Ectodermal cell (in vitro differentiated cells): ENCODE measurements at regions not wholly inside any gene's neighbourhood (a gene's known extent, or its start where the extent isn't known, plus 50 kb on each side); places are given as distances from the start of the nearest gene placed in this dataset.

Experiments
- H3K27ac ChIP-seq: 2 replicates; pipeline ENCODE4 v1.7.0; 2013; ENCODE audit warnings: mild to moderate bottlenecking, low read depth, low read length; ENCODE audit not compliant: insufficient read depth, poor library complexity, severe bottlenecking
- H3K27me3 ChIP-seq: 2 replicates; pipeline ENCODE4 v1.7.0; 2013; ENCODE audit warnings: mild to moderate bottlenecking, low read length; ENCODE audit not compliant: insufficient read depth, control insufficient read depth, poor library complexity, severe bottlenecking
- H3K36me3 ChIP-seq: one replicate; pipeline ENCODE4 v1.7.0; 2013; ENCODE audit warnings: low read length; ENCODE audit not compliant: control insufficient read depth, insufficient read depth
- H3K4me1 ChIP-seq: one replicate; pipeline ENCODE4 v1.7.0; 2013; ENCODE audit warnings: low read length; ENCODE audit not compliant: control insufficient read depth, insufficient read depth
- H3K4me3 ChIP-seq: 2 replicates; pipeline ENCODE4 v1.7.0; 2013; ENCODE audit warnings: low read depth, low read length, control low read depth; ENCODE audit not compliant: insufficient read depth
- H3K9me3 ChIP-seq: 2 replicates; pipeline ENCODE4 v1.7.0; 2013; ENCODE audit warnings: mild to moderate bottlenecking, low read length, moderate library complexity; ENCODE audit not compliant: control insufficient read depth
- WGBS, 2 experiments: methylation state at CpG; one replicate each; pipeline ENCODE4 v1.1.7; 2013; ENCODE audit warnings: missing lambda C conversion rate in 2 of 2; 5-methylcytosine and 5-hydroxymethylcytosine counted together

DNA sequence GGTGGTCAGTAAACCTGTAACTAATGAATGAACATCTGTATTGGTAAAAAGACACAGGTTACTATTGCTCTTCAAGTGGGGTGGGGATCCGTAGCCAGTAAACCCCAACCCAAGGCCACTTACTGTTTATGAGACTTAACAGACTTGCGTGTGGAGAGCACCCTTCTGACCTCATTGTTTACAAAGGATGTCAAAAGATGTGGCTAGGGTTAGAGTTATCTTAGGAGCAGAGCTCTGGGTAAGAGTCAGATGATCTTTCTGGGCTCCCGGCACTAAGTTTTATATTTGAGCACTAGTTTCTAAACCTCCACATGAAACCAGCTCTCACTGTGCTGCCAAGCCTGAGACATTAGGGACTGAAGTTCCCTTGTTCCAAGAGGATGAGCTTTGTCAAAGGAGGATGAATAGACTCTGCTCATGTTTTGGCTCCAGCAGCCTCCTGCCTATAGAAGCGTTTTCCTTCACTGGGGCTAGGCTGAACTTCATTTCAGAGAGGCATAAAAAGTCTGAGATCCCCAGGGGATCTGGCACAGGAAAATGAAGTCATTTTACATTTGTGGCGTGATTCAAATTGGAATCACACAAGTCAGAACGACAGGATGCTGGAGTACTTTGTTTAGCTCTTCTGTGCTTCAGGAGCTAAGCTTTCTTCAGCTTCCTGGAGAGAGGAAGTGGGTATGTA is 403.1 kb upstream of the TRIB2 start:
- Histone ChIP-seq H3K4me3 (no peak overlapping the region), H3K9me3 (no peaks in the 10 kb centered on the region), H3K36me3 (no peaks in the 10 kb centered on the region), H3K4me1 (peaks cover 11% of the 10 kb centered on the region), H3K27me3 (no peaks in the 10 kb centered on the region), H3K27ac (no peak overlapping the region)
- 73 to 76% methylated on average over 6 of the region's 6 CpGs for WGBS, 2 experiments

DNA sequence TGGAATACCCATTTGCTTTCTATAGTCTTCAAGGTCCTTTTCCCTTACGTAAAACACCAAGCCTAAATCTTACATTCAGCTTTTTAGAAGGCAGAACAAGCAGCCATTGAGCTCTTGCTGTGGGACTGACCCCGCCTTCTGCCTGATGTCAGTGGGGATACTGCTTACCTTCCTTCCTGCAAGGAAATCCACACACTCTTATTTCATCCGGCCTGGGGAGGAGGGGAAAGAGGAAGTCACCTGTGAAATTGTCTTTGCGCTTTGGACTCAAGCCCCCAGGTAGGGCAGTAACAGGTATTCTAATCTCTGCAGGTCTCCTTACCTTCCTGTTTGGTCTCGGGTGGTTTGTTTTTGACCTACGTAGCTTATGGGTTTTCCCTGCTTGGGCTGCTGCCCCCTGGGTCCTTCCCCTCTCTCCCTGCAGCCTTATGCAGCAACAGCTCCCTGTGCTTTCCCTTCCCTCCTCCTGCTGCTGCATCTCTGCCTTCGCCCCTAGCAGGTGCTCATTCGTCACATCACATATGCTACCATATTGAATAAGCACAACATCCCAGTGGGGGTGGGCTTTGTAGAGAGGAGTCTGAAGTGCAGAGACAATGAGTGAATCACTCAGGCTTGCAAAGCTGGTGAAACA is 402.5 kb upstream of the TRIB2 start:
- WGBS, 2 experiments, result 66 to 73% methylated on average over 8 of the region's 8 CpGs
- no peak overlapping the region for H3K27ac ChIP-seq
- H3K36me3 ChIP-seq, result no peaks in the 10 kb centered on the region
- H3K4me3 ChIP-seq, result no peak overlapping the region
- no peaks in the 10 kb centered on the region for H3K9me3 ChIP-seq
- no peaks in the 10 kb centered on the region for H3K27me3 ChIP-seq
- H3K4me1 ChIP-seq, result peaks cover 11% of the 10 kb centered on the region

DNA sequence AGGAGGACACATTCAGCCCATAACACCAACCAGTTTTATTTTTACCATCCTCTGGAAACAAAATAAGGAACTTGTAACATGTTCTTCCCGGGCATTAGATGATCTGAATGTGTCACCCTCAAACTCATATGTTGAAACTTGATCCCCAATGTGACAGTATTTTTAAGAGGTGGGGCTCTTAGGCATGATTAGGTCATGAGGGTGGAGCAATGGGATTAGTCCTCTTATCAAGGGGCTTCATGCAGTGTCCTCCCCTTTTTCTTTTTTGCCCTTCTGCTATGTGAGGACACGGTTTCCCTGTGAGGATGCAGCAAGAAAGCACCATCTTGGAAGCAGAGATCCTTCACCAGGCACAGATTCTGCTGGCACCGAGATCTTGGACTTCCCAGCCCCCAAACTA is 401.5 kb upstream of the TRIB2 start:
- H3K27me3 ChIP-seq, result no peaks in the 10 kb centered on the region
- no peaks in the 10 kb centered on the region for H3K36me3 ChIP-seq
- H3K4me1 ChIP-seq, result peaks cover 11% of the 10 kb centered on the region
- no peak overlapping the region for H3K4me3 ChIP-seq
- H3K27ac ChIP-seq, result no peak overlapping the region
- 91 to 94% methylated on average over 3 of the region's 3 CpGs for WGBS, 2 experiments
- no peaks in the 10 kb centered on the region for H3K9me3 ChIP-seq

DNA sequence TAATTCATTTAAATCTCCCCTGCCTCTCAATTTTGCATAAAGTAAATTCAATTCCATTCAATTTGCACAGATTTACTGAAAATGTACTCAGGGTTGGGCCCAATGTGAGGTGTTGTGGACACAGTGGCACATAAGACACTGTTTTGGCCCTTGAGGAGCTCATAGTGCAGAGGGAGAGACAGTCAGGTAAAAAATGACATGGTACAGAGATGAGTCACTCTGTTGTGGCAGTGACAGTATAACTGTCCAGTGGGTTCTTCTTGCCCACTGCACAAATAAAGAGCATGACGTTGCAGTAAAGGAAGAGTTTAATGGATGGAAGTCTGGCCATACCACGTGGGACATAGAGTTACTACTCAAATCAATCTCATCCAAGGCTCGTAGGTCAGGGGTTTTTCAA is 400.3 kb upstream of the TRIB2 start:
- H3K4me1 ChIP-seq, result peaks cover 11% of the 10 kb centered on the region
- H3K9me3 ChIP-seq, result no peaks in the 10 kb centered on the region
- no peak overlapping the region for H3K27ac ChIP-seq
- no peaks in the 10 kb centered on the region for H3K27me3 ChIP-seq
- H3K36me3 ChIP-seq, result no peaks in the 10 kb centered on the region
- H3K4me3 ChIP-seq, result no peak overlapping the region
- 92 to 100% methylated on average over 3 of the region's 3 CpGs for WGBS, 2 experiments

DNA sequence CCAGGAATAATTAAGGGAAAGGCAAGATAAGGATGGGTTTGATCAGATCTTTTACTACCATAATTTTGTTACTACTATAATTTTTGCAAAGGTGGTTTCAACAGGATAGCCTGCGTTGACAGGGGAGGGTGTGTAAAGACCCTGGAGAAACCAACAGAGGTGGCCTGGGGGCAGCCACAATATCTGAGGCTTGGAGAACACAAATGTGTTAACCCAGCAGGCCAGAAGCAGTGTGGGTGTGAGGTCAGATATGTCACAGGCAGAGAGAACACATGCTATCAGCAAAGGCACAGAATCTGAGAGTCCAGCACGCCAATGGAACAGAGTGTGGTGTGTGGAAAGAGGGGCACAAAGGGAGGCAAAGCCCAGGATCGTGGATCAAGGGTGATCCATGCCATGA is 399.4 kb upstream of the TRIB2 start:
- WGBS, 2 experiments, result 56 to 64% methylated on average over 3 of the region's 3 CpGs
- H3K36me3 ChIP-seq, result no peaks in the 10 kb centered on the region
- H3K27me3 ChIP-seq, result no peaks in the 10 kb centered on the region
- H3K9me3 ChIP-seq, result no peaks in the 10 kb centered on the region
- no peak overlapping the region for H3K27ac ChIP-seq
- no peak overlapping the region for H3K4me3 ChIP-seq
- peaks cover 11% of the 10 kb centered on the region for H3K4me1 ChIP-seq

DNA sequence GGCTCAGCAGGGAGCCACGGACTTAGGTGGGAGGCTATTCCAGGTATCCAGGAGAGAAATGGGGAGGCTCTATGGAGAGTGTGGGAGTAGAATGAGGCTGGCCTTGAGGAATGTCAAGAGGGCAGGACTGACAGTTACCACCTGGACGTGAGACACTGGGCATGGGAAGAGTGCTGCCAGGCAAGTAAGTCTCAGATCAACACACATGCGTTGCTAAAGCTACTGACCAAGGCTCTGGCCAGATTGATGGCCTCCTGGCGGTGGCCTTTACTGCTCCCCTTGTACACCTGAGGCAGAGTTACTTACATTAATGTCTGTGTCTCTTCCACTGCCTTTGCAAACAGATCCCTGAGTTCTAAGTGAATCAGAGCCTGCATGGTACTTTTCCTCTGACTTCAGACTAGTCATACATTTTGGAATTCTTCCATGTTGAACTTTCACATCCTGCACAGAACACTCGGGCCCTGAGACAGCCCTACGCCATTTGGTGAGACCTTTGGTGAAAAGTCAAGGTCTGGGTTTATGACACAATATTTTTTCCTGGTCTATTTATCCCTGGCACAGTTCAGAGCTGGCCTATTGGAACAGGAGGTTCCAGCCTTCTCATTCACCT is 398.8 kb upstream of the TRIB2 start:
- WGBS, 2 experiments, result 89 to 92% methylated on average over 6 of the region's 6 CpGs
- H3K4me3 ChIP-seq, result no peak overlapping the region
- no peak overlapping the region for H3K27ac ChIP-seq
- peaks cover 11% of the 10 kb centered on the region for H3K4me1 ChIP-seq
- no peaks in the 10 kb centered on the region for H3K36me3 ChIP-seq
- H3K27me3 ChIP-seq, result no peaks in the 10 kb centered on the region
- no peaks in the 10 kb centered on the region for H3K9me3 ChIP-seq

DNA sequence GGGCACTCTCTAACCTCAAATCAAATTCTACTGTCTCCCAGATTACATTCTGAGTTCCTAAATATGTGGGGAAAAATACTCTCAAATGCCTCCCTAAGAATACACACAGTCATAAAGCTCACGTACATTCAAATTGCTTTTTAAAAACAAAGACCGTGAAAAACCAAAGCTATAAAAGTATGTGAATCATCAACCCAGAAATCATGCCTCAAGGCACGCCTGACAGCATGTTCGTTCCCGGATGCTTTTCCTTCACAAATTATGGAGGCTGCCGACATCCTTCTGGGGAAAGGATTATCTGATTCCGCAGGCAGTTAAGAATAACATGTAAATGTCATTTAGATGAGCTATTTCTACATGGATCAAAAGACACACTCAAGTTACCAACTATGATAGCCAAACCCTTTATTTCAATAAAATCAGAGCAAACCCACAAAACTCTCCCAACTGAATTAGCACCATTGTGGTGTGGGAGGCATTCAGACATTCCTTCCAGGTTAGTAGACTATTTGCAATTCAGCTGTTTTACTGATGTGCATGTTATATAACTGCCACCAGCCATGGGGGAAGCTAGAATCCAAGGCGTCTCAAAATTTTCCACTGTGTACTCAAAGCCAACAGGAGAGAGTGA is 398.2 kb upstream of the TRIB2 start:
- Histone ChIP-seq H3K36me3 (no peaks in the 10 kb centered on the region), H3K4me3 (no peak overlapping the region), H3K27ac (no peak overlapping the region), H3K9me3 (no peaks in the 10 kb centered on the region), H3K4me1 (peaks cover 10% of the 10 kb centered on the region), H3K27me3 (no peaks in the 10 kb centered on the region)
- WGBS, 2 experiments, result 91 to 92% methylated on average over 7 to 8 of the region's 8 CpGs

DNA sequence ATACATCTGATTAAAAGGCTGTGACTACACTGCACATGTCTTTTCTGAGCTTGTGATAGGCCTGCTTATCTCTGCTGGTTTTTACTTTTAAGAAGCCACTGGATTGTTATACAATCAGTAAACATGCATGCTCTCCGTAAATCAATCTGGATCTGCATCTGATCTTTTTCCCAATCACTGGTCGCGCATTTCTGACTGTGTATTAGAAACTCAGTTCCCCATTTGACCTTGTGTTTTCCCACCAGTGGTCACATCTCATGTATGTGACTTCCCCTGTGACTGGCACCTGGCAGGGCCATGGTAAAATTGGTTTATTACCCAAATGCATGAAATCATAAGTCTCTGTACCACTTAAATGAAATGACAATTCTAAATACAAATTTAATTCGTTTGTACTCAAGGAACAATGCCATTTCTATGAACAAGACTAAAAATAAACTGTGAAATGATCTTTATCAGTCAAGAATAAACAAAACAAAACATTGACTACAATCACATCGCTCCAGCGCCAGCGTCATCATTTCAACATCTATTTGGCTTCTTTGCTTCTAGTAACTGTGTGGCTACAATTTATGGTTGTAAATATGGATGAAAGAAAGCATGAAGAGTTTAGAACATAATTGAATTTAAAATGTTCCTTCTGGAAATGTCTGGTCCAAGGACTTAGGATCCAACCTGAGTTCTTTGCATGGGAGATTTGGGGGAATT is 396.6 kb upstream of the TRIB2 start:
- H3K27me3 ChIP-seq, result no peaks in the 10 kb centered on the region
- WGBS, 2 experiments, result 95 to 97% methylated on average over 7 of the region's 7 CpGs
- no peaks in the 10 kb centered on the region for H3K4me1 ChIP-seq
- no peak overlapping the region for H3K4me3 ChIP-seq
- no peaks in the 10 kb centered on the region for H3K9me3 ChIP-seq
- H3K27ac ChIP-seq, result no peak overlapping the region
- H3K36me3 ChIP-seq, result no peaks in the 10 kb centered on the region

DNA sequence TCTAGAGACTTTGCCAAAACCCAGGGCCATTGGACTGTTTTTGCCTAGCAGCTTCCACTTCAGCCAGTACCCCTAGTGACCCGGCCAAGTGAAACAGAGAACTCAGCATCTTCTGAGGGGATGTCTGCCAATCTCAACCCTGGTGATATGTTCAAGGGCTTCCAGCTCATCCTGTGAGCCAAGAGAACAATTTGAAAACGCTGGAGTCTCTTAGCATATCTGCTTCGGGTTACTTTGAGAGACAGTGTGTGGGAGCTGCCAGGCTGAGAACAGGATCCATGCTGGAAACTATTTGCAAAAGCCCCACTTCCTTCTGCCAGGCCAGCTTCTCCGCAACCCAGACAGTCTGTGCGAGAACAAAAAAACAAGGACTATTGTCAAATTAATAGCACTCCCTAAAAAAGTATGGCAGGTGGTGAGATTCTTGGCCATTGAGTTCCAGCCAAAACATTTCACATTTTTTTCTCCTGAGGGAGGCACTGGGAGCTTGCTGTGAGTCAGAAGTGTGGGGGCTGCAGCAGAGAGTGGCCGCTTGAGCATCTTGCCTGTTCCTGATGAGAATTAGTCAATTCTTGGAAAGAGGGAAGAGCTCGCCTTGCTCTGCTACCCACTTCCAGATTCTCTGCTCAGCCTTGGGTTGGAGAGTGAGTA is 395.6 kb upstream of the TRIB2 start:
- Histone ChIP-seq H3K27ac (no peak overlapping the region), H3K36me3 (no peaks in the 10 kb centered on the region), H3K9me3 (no peaks in the 10 kb centered on the region), H3K27me3 (no peaks in the 10 kb centered on the region), H3K4me3 (no peak overlapping the region), H3K4me1 (no peaks in the 10 kb centered on the region)
- WGBS, 2 experiments, result 82 to 86% methylated on average over 6 to 7 of the region's 7 CpGs
